ENCODE measurements at regions not wholly inside any gene's neighbourhood (a gene's known extent, or its start where the extent isn't known, plus 50 kb on each side); places are given as distances from the start of the nearest gene placed in this dataset.
A peak's percentile ranks its signal among the peaks of the same experiment; 100 is the strongest.

GRCh38 chr11:130715085-130715876 lies 201.0 kb downstream of the SNX19 start:
- DNase-seq (ENCODE audit: low read depth): no peak

DNA sequence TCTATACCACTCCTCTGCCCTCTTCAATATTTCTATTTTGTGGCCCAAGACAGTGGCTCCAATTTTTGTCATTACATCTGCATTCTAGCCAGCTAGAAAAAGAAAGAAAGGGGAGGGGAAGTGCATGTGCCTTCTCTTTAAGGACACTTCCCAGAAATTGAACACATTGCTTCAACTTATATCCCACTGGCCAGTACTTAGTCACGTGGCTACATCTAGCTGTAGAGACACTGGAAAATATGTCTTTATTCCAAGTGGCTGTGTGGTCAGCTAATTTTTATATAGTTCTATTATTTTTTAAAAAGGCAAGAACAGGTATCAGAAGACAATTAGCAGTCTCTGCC lies 200.4 kb downstream of the SNX19 start:
- no peak for DNase-seq (ENCODE audit: low read depth)

DNA sequence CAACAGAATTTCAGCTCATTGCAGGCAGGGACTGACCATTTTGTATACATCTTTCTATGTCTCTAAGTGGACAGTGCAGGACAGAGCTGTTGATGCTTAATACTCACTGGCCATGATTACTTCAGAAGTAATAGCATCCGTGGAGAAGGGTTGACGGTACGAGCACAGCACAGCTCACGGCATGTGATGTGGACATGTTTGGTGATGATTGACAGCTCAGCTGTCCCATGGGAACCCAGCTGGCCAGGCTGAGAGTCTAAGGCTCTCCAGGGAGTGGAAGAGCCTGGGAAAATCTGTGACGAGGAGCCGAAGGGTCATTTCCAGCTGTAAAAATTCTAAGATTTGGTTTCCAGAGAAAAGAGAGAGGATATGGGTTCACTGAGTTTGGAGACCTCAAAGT lies 198.2 kb downstream of the SNX19 start:
- DNase-seq (ENCODE audit: low read depth): no peak

DNA sequence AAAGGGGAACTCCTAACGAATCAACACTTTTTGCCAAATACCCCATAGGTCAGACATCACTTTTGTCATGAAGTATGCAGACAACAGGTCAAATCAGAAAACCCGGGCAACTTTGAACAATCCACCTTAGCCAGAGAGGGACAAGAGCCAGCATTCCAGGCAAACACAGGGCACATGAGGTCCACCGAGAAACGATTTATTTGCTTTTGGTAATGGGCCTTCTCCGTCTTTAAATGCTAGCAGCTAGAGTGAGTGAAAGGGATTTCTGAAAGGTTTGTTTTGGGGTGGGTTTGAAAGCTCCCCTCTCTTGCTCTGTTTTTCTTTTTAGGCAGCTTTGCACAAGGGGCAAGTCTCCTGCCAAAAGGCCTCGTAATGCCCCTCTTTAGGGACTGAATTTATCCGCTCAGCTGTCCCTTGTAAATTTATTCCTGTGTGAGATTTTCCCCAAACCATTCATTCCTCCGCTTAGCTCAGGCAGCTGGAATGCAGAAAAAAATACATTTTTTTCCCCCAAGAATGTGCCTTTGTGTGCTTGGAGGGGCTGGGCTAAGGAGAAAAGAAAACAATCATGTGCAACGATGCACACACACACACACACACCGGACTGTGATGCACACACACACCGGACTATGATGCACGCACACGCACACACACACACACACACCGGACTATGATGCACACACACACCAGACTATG lies 196.9 kb downstream of the SNX19 start:
- peak; percentile 34 for DNase-seq (ENCODE audit: low read depth)

- no peak for DNase-seq (ENCODE audit: low read depth)
Observed at GRCh38 chr11:130720232-130721022, 195.9 kb downstream of the SNX19 start.

GRCh38 chr11:130721023-130721681 lies 195.1 kb downstream of the SNX19 start:
- DNase-seq (ENCODE audit: low read depth): no peak

- no peak for DNase-seq (ENCODE audit: low read depth)
Observed at GRCh38 chr11:130721736-130722135, 194.5 kb downstream of the SNX19 start.

DNA sequence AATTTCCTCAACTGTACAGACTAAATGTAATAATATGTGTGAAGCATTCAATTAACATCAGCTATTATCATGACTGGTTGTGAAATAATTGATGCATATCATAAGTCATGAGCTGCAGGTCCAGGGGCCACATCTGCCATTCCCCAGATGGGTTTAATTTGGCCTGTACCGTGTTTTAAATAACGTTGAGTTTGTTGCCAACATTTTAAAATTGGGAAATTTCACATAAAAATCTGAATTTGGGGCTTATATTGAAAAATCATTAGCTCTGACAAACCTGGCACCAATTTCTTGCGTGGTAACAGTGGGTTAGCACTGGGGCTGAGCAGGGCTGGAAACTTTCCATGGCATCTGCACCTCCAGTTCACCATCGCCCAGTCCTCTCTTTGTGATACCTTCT lies 193.9 kb downstream of the SNX19 start:
- DNase-seq (ENCODE audit: low read depth): peak; percentile 40

- DNase-seq (ENCODE audit: low read depth): no peak
Observed at GRCh38 chr11:130725421-130726233, 190.7 kb downstream of the SNX19 start.

- DNase-seq (ENCODE audit: low read depth): peak; percentile 63
Observed at GRCh38 chr11:130726234-130727037, 189.8 kb downstream of the SNX19 start.

- DNase-seq (ENCODE audit: low read depth): no peak
Observed at GRCh38 chr11:130727157-130728119, 188.8 kb downstream of the SNX19 start.

GRCh38 chr11:130728185-130729180 lies 187.8 kb downstream of the SNX19 start:
- DNase-seq (ENCODE audit: low read depth): no peak

DNA sequence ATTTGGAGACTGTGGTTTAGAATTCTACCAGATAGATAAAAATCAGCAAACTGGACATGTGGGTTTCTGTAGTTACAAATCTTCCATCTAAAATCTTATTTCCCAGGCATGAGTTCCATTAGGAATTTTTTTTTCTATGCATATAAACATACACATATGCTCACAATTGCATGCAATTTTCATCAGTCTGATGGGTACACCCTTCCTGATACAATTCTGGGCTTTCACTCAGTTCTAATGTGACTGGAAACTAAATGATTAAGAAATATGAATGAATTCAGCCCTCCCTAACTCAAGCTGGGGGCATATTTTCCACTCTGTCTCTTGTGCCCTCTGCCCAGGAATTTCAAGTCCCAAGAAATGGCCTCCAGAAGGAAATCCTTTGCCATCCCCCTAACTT lies 187.1 kb downstream of the SNX19 start:
- no peak for DNase-seq (ENCODE audit: low read depth)

GRCh38 chr11:130729678-130730300 lies 186.5 kb downstream of the SNX19 start:
- no peak for DNase-seq (ENCODE audit: low read depth)

GRCh38 chr11:130731401-130731800 lies 184.9 kb downstream of the SNX19 start:
- DNase-seq (ENCODE audit: low read depth): no peak

- no peak for DNase-seq (ENCODE audit: low read depth)
Observed at GRCh38 chr11:130732476-130732875, 183.8 kb downstream of the SNX19 start.

DNA sequence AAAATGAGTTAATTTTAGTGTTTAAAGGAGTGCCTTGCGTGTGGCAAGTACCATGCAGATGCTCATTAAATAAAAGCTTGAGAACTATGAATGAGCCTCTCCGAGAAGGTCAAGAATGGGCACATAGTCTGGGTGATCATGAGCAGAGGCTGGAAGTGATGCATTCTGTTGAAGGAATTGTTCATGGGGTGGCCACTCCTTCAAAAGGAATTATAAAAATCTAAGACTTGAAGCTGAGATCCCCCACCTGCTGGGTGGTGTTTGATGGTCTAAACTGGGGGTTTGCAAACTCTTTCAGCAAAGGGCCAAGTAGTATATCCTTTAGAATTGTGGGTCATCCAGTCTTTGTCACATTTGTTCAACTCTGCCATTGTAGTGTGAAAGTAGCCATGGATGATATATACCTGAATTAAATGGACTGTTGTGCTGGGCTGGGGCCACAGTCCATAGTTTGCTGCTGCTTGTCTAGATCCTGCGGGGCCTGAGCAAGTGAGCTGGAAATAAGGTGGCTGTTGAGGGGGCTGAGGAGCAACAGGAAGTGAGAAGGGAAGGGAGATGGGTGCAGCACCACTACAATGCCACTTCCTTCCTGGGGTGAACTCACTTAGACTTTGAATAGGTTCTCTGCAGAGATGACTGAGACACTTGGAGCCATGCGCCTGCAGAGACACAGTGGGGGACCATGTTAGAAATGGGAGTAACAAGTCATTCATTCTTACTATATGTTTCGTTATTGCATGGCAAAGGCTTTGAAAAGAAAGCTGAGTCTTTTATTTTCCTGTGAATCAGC lies 179.0 kb downstream of the SNX19 start:
- DNase-seq (ENCODE audit: low read depth): no peak

All from fibroblast of gingiva (primary cell).